Endothelial cell of umbilical vein (primary cell): ENCODE measurements at regions not wholly inside any gene's neighbourhood (a gene's known extent, or its start where the extent isn't known, plus 50 kb on each side); places are given as distances from the start of the nearest gene placed in this dataset.
"Not testable (repeated sequence)": the region's sequence is repeated elsewhere in the genome, so short reads cannot be mapped to it uniquely, and the experiment has no call there.

Experiments
- BruUV-seq: library from RNA; stranded (reverse); fragments of 400-500 nt; replicated peaks from 2 replicates; lab custom pipeline; 2021; lab: Mats Ljungman, UMichigan
- CTCF ChIA-PET: fragments of 300-600, 350-600 bp; sonication (Branson Sonifier 250); formaldehyde crosslinking; loops from one replicate; lab custom pipeline; 2021; ENCODE audit warnings: antibody characterized with exemption, inconsistent platforms; lab: Charles Lee
- POLR2A ChIA-PET: fragments of 300-600, 350-600 bp; sonication (Branson Sonifier 250); formaldehyde crosslinking; loops from one replicate; lab custom pipeline; 2021; ENCODE audit warnings: antibody characterized with exemption, inconsistent platforms; lab: Charles Lee
- DNase-seq: peaks from one replicate; pipeline ENCODE4 v3.0.0-alpha.2; 2011; ENCODE audit warnings: low read depth, low spot score
- FAIRE-seq: peaks from 2 replicates; lab custom pipeline; 2011; peaks lifted over from hg19 to GRCh38; lab: Jason Lieb, UNC
- H2AFZ ChIP-seq: 2 replicates; pipeline ENCODE4 v1.6.0; 2012; ENCODE audit warnings: low read depth, low read length, control low read depth, inconsistent platforms
- H3K27ac ChIP-seq: 2 replicates; pipeline ENCODE4 v1.5.1; 2011; ENCODE audit warnings: low read depth, mild to moderate bottlenecking, control low read depth, low read length, moderate library complexity; ENCODE audit not compliant: insufficient read depth
- H3K27me3 ChIP-seq, 2 experiments: 2 replicates each; pipeline versions ENCODE4 v1.6.0 to v1.6.1; 2011; ENCODE audit warnings: low read length in 2 of 2, mixed read lengths in 1 of 2; ENCODE audit not compliant: control insufficient read depth in 2 of 2, insufficient read depth in 2 of 2
- H3K36me3 ChIP-seq, 2 experiments: 2 replicates in 1 of 2; 3 replicates in 1 of 2; pipeline ENCODE4 v1.5.1; 2011; ENCODE audit warnings: low read length in 2 of 2, mild to moderate bottlenecking in 1 of 2, moderate library complexity in 1 of 2; ENCODE audit not compliant: control insufficient read depth in 2 of 2, insufficient read depth in 2 of 2; ENCODE audit errors: extremely low read depth in 1 of 2
- H3K4me1 ChIP-seq: 3 replicates; pipeline ENCODE4 v1.5.1; 2011; ENCODE audit warnings: mild to moderate bottlenecking, low read length; ENCODE audit not compliant: control insufficient read depth, insufficient read depth; ENCODE audit errors: extremely low read depth
- H3K4me2 ChIP-seq: 2 replicates; pipeline ENCODE4 v1.6.1; 2011; ENCODE audit warnings: low read length, control low read depth, mixed read lengths; ENCODE audit not compliant: insufficient read depth
- H3K4me3 ChIP-seq, 3 experiments: fragments of 200-600 bp in 1 of 3; sonication (generic), shearing (Covaris generic) in 1 of 3; replicated peaks in 1 of 3; 2 replicates each; pipeline ENCODE4 v1.5.1; 2011 to 2016; ENCODE audit warnings: control low read depth in 3 of 3, low read length in 3 of 3, mild to moderate bottlenecking in 2 of 3, inconsistent platforms in 1 of 3, low read depth in 1 of 3, moderate library complexity in 1 of 3; ENCODE audit not compliant: insufficient read depth in 1 of 3
- H3K79me2 ChIP-seq: 2 replicates; pipeline ENCODE4 v1.6.0; 2012; ENCODE audit warnings: low read length, inconsistent platforms; ENCODE audit not compliant: control insufficient read depth, insufficient read depth
- H3K9ac ChIP-seq: replicated peaks from 2 replicates; pipeline ENCODE3; 2011; ENCODE audit warnings: low read length, control low read depth; ENCODE audit not compliant: insufficient read depth; ENCODE audit errors: extremely low read depth
- H3K9me1 ChIP-seq: replicated peaks from 3 replicates; pipeline ENCODE4 v1.6.0; 2011; ENCODE audit warnings: mild to moderate bottlenecking, low read length; ENCODE audit not compliant: control insufficient read depth, insufficient read depth; ENCODE audit errors: extremely low read depth
- H3K9me3 ChIP-seq: replicated peaks from 2 replicates; pipeline ENCODE4 v1.5.1; 2012; ENCODE audit warnings: low read length, inconsistent platforms; ENCODE audit not compliant: control insufficient read depth, insufficient read depth
- H4K20me1 ChIP-seq: replicated peaks from 2 replicates; pipeline ENCODE3; 2011; ENCODE audit warnings: mild to moderate bottlenecking, low read length; ENCODE audit not compliant: control insufficient read depth, insufficient read depth; ENCODE audit errors: extremely low read depth
- dilution Hi-C: fragments of 300-500 bp; cut with MboI; formaldehyde crosslinking; loops from one replicate; pipeline ENCODE4 v1.15.0; 2019; ENCODE audit warnings: low sequenced_read_pairs; ENCODE audit not compliant: extremely low pct_ligation_motif_present
- intact Hi-C: fragments of 100-400 bp; cut with micrococcal nuclease; formaldehyde crosslinking; loops from one replicate; pipeline ENCODE4 v1.10.0; 2022

DNA sequence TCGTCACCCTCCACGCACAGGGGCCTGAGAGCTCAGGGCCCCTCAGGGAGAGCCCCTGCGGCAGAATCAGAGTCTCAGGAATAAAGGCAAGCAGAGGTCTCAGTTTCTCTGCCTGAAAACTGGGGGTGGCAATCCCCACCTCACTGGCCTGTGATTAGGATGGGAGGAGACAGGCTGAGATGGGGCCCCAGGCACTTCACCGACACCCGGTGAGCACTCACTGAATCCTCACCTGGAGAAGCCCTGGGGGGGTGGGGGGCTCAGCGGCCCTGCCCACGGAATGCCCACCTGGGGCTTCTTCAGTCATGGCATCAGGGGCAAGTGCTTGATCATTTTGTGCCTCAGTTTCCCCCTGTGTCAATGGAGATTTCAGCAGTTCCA is 192.0 kb downstream of the LAT start:
- H3K27me3 ChIP-seq, H3K4me2 ChIP-seq, H2AFZ ChIP-seq, H3K36me3 ChIP-seq, dilution Hi-C loops, H3K9ac ChIP-seq, H3K4me1 ChIP-seq, BruUV-seq, POLR2A ChIA-PET, H3K9me1 ChIP-seq, H3K79me2 ChIP-seq, H3K27ac ChIP-seq, CTCF ChIA-PET, intact Hi-C loops, FAIRE-seq, DNase-seq, H3K4me3 ChIP-seq, H3K9me3 ChIP-seq, H4K20me1 ChIP-seq: not testable (repeated sequence)

DNA sequence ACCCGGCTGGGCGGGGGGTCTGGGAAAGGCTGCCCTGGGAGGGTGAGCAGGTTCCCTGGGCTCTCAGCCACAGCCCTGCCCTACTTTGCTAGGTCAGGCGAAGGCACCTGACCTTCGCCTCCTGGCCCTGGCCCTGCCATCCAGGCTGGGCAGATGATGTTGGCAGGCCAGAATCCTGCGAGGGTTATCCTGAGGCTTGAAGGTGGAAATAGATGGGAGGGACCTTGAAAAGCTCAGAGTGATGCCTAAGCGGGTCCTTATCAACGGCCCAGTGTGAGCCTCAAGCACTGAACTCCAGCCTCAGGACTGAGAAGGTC is 191.3 kb downstream of the LAT start:
- H3K79me2 ChIP-seq, dilution Hi-C loops, CTCF ChIA-PET, H3K4me3 ChIP-seq, POLR2A ChIA-PET, H3K4me2 ChIP-seq, H3K36me3 ChIP-seq, H3K27me3 ChIP-seq, H4K20me1 ChIP-seq, BruUV-seq, H3K9ac ChIP-seq, FAIRE-seq, H3K4me1 ChIP-seq, H3K27ac ChIP-seq, intact Hi-C loops, DNase-seq, H2AFZ ChIP-seq, H3K9me3 ChIP-seq, H3K9me1 ChIP-seq: not testable (repeated sequence)

DNA sequence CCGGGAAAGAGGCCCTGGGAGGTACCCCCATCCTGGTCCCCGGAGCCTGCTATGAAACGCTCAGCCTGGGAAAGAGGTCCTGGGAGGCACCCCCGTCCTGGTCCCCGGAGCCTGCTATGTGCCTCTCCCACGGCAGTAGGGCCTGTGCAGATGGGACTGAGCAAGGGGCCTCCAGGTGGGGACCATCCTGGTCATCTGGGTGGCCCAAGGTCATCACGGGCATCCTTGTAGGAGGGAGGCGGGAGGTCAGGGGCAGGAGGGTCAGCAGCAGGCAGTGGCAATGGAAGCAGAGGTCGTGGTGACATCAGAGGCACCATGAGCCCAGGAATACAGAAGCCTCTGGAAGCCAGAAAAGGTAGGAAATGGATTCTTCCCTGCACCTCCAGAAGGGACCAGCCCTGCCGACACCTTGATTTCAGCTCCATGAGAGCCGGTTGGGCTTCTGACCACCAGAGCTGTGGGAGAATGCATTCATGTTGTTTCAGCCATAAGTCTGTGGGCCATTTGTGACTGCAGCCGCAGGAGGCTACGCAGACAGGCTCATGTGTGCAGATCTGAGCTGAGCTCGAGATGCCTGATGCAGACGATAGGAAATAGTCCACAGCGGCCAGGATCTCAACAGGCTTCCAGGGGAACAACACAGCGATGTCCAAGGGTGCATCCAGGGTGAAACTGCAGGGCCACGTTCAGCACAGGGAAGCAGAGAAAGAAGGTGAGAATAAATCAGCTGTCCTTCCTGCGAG is 190.7 kb downstream of the LAT start:
- H3K36me3 ChIP-seq, dilution Hi-C loops, BruUV-seq, H3K79me2 ChIP-seq, FAIRE-seq, H3K9me3 ChIP-seq, H3K4me2 ChIP-seq, intact Hi-C loops, H3K27me3 ChIP-seq, H3K4me1 ChIP-seq, H2AFZ ChIP-seq, CTCF ChIA-PET, H3K27ac ChIP-seq, DNase-seq, H3K9ac ChIP-seq, H4K20me1 ChIP-seq, H3K9me1 ChIP-seq, H3K4me3 ChIP-seq, POLR2A ChIA-PET: not testable (repeated sequence)

DNA sequence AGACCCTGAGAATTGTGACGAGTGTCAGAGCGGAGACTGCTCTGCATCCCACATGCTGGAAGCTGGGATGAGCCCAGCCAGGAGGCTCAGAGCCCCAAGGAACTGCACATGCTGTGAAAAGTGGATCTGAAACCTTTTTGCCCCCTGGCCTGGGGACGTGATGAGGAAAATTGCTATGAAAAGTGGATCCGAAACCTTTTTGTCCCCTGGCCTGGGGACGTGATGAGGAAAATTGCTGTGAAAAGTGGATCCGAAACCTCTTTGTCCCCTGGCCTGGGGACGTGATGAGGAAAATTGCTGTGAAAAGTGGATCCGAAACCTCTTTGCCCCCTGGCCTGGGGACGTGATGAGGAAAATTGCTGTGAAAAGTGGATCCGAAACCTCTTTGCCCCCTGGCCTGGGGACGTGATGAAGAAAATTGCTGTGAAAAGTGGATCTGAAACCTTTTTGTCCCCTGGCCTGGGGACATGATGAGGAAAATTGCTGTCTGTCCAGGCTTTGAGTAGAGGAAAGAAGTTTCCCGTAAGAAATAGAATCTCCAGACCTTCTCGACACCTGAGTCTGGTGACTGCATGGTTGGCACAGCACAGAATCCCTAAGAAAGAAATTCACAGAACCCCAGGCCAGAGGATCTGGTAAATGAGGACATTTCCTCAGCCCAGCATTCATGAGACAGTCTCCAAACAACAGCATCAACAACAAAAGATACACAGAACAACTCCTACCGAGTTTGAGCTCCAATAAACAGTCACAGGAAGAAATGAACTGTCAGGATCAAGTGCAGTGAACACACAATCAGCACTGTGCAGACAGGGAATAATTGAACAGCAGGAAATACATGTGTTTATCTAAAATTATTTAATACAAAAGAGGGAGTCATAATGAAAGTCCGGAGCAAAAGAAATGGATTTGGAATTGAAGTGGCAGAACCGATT is 188.8 kb downstream of the LAT start:
- DNase-seq (peak; percentile 89), FAIRE-seq (peak; percentile 82)
- H3K4me2 ChIP-seq: not testable (repeated sequence)

More for the DNA sequence above, 188.8 kb downstream of the LAT start:
- H3K4me1 ChIP-seq, H3K9me1 ChIP-seq, H3K27me3 ChIP-seq, POLR2A ChIA-PET, H2AFZ ChIP-seq, H3K36me3 ChIP-seq, dilution Hi-C loops, H3K79me2 ChIP-seq, H4K20me1 ChIP-seq, intact Hi-C loops, H3K4me3 ChIP-seq, H3K9me3 ChIP-seq: not testable (repeated sequence)
- CTCF ChIA-PET: interaction anchor here (1.0 kb wide), 1 partner anchor 10 kb away, joined by 4 read pairs; no protein-coding TSS in a partner anchor
- Histone ChIP-seq H3K27ac (peak overlapping the region; percentile 59), H3K9ac (peak overlapping the region; percentile 42)
- TSS peak; percentile 60 for BruUV-seq
